ENCODE measurements at regions not wholly inside any gene's neighbourhood (a gene's known extent, or its start where the extent isn't known, plus 50 kb on each side); places are given as distances from the start of the nearest gene placed in this dataset.

- TF ChIP-seq EZH2 (IDR thresholded peaks at IDR 0.05; ENCODE audit: low read depth, low read length, severe bottlenecking) (no peak), CREB1 (IDR thresholded peaks at IDR 0.05) (no peak), POLR2A (IDR thresholded peaks at IDR 0.05; ENCODE audit: control extremely low read depth in 1 of 2, low read depth in 2 of 2, low read length in 2 of 2) (no peak), FOSL1 (IDR thresholded peaks at IDR 0.05; ENCODE audit: insufficient read depth, low read depth, low read length) (no peak), JUND (IDR thresholded peaks at IDR 0.05; ENCODE audit: low read length) (no peak)
- TF ChIP-seq, protein P1, sequence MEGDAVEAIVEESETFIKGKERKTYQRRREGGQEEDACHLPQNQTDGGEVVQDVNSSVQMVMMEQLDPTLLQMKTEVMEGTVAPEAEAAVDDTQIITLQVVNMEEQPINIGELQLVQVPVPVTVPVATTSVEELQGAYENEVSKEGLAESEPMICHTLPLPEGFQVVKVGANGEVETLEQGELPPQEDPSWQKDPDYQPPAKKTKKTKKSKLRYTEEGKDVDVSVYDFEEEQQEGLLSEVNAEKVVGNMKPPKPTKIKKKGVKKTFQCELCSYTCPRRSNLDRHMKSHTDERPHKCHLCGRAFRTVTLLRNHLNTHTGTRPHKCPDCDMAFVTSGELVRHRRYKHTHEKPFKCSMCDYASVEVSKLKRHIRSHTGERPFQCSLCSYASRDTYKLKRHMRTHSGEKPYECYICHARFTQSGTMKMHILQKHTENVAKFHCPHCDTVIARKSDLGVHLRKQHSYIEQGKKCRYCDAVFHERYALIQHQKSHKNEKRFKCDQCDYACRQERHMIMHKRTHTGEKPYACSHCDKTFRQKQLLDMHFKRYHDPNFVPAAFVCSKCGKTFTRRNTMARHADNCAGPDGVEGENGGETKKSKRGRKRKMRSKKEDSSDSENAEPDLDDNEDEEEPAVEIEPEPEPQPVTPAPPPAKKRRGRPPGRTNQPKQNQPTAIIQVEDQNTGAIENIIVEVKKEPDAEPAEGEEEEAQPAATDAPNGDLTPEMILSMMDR (IDR thresholded peaks at IDR 0.05; ENCODE audit: control extremely low read depth in 1 of 3, insufficient read depth in 1 of 3, low read depth in 1 of 3, low read length in 3 of 3): no peak
Measured at GRCh38 chr13:111973186-111973585, 93.8 kb upstream of the SOX1 start.
